ENCODE measurements at regions not wholly inside any gene's neighbourhood (a gene's known extent, or its start where the extent isn't known, plus 50 kb on each side); places are given as distances from the start of the nearest gene placed in this dataset.

- H3K4me3 ChIP-seq (replicated peaks in 1 of 3; ENCODE audit: insufficient read depth in 1 of 3, low read depth in 1 of 3, low read length in 3 of 3): no peak overlapping the region
- H3K9ac ChIP-seq (replicated peaks; ENCODE audit: extremely low read depth, insufficient read depth, low read length): no peak overlapping the region
- no peak for FAIRE-seq
- BruUV-seq (replicated peaks): no TSS peak
- ChIA-PET CTCF (interaction anchor here (1.0 to 2.7 kb wide), 5 partner anchors 9 to 49 kb away, joined by 3 to 24 read pairs (median 9); no protein-coding TSS in a partner anchor), POLR2A (interaction anchor here (1.0 kb wide), 1 partner anchor 22 kb away, joined by 3 read pairs; no protein-coding TSS in a partner anchor)
- H3K9me1 ChIP-seq (replicated peaks; ENCODE audit: control insufficient read depth, extremely low read depth, insufficient read depth, low read length): no peaks in the 10 kb centered on the region
- TF ChIP-seq JUN (IDR thresholded peaks at IDR 0.05; ENCODE audit: borderline replicate concordance, insufficient read depth, insufficient read length, low read depth) (peak; percentile 23), MAX (IDR thresholded peaks at IDR 0.05; ENCODE audit: insufficient read depth, insufficient read length) (no peak)
- intact Hi-C loops (cut with micrococcal nuclease) (loop anchor here (1.0 to 2.0 kb wide), 2 partner anchors 15 to 23 kb away; no protein-coding TSS in a partner anchor), dilution Hi-C loops (cut with MboI; ENCODE audit: extremely low pct_ligation_motif_present, low sequenced_read_pairs) (no loop called here)
- H3K36me3 ChIP-seq (ENCODE audit: control insufficient read depth in 2 of 2, extremely low read depth in 1 of 2, insufficient read depth in 2 of 2, low read length in 2 of 2): no peaks in the 10 kb centered on the region
- no peaks in the 10 kb centered on the region for H3K27me3 ChIP-seq (ENCODE audit: control insufficient read depth in 2 of 2, insufficient read depth in 2 of 2, low read length in 2 of 2)
- H3K4me2 ChIP-seq (ENCODE audit: insufficient read depth, low read length): no peak overlapping the region
- peaks cover 31% of the 10 kb centered on the region for H3K4me1 ChIP-seq (ENCODE audit: control insufficient read depth, extremely low read depth, insufficient read depth, low read length)
- no peaks in the 10 kb centered on the region for H3K9me3 ChIP-seq (replicated peaks; ENCODE audit: control insufficient read depth, insufficient read depth, low read length)
- H4K20me1 ChIP-seq (replicated peaks; ENCODE audit: control insufficient read depth, extremely low read depth, insufficient read depth, low read length): no peaks in the 10 kb centered on the region
- DNase-seq (ENCODE audit: low read depth, low spot score): peak; percentile 11
- H3K79me2 ChIP-seq (ENCODE audit: control insufficient read depth, insufficient read depth, low read length): no peaks in the 10 kb centered on the region
- H3K27ac ChIP-seq (ENCODE audit: insufficient read depth, low read depth, low read length): no peak overlapping the region
- no peak overlapping the region for H2AFZ ChIP-seq (ENCODE audit: low read depth, low read length)
Observed at GRCh38 chr20:1825507-1825906, 69.7 kb upstream of the SIRPA start.

DNA sequence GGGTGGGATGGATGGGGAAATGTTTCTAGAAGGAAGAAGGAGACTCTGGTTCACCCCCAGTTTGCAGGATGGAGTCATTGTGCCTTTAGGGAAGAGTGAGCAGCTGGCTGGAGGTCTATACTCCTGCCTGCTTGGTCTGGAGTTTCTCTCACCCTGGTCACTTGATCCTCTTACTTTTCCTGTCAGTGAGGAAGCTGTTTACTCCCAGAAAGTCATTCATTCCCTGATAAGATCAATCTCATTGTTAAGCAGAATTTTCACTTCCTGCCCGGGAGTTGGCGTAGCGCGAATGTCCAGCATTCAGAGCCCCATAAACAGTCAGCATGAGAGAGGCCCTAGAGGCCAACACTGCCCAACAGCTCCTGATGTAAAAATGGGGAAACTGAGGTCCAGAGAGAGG is 70.4 kb upstream of the SIRPA start:
- H2AFZ ChIP-seq (ENCODE audit: low read depth, low read length): no peak overlapping the region
- no peak overlapping the region for H3K4me3 ChIP-seq (replicated peaks in 1 of 3; ENCODE audit: insufficient read depth in 1 of 3, low read depth in 1 of 3, low read length in 3 of 3)
- peaks cover 32% of the 10 kb centered on the region for H3K4me1 ChIP-seq (ENCODE audit: control insufficient read depth, extremely low read depth, insufficient read depth, low read length)
- DNase-seq (ENCODE audit: low read depth, low spot score) (peak; percentile 87), FAIRE-seq (peak; percentile 97)
- peak overlapping the region; percentile 65 for H3K27ac ChIP-seq (ENCODE audit: insufficient read depth, low read depth, low read length)
- CTCF ChIA-PET: interaction anchor here (1.0 to 2.7 kb wide), 6 partner anchors 8 to 48 kb away, joined by 3 to 24 read pairs (median 6); no protein-coding TSS in a partner anchor
- no peaks in the 10 kb centered on the region for H3K9me3 ChIP-seq (replicated peaks; ENCODE audit: control insufficient read depth, insufficient read depth, low read length)
- H3K9ac ChIP-seq (replicated peaks; ENCODE audit: extremely low read depth, insufficient read depth, low read length): peak overlapping the region; percentile 27
- intact Hi-C loops (cut with micrococcal nuclease) (loop anchor here (1.0 to 2.0 kb wide), 3 partner anchors 9 to 23 kb away; no protein-coding TSS in a partner anchor), dilution Hi-C loops (cut with MboI; ENCODE audit: extremely low pct_ligation_motif_present, low sequenced_read_pairs) (no loop called here)
- TF ChIP-seq CTCF (IDR thresholded peaks at IDR 0.05; ENCODE audit: extremely low read depth in 1 of 2, insufficient read depth in 1 of 2, low read depth in 1 of 2, low read length in 2 of 2) (no peak), MAX (IDR thresholded peaks at IDR 0.05; ENCODE audit: insufficient read depth, insufficient read length) (no peak), GATA2 (IDR thresholded peaks at IDR 0.05; ENCODE audit: insufficient read depth, insufficient read length, low read depth, low read length) (peak; percentile 99), POLR2AphosphoS5 (IDR thresholded peaks at IDR 0.05; ENCODE audit: insufficient read depth, low read depth, low read length) (peak; percentile 60), EZH2 (IDR thresholded peaks at IDR 0.05; ENCODE audit: borderline replicate concordance, low read depth, low read length, severe bottlenecking) (no peak), MYC (IDR thresholded peaks at IDR 0.05; ENCODE audit: low read depth, low read length) (no peak), JUN (IDR thresholded peaks at IDR 0.05; ENCODE audit: borderline replicate concordance, insufficient read depth, insufficient read length, low read depth) (peak; percentile 50), FOS (IDR thresholded peaks at IDR 0.05; ENCODE audit: borderline replicate concordance, insufficient read depth, low read length) (peak; percentile 29)
- no peaks in the 10 kb centered on the region for H3K79me2 ChIP-seq (ENCODE audit: control insufficient read depth, insufficient read depth, low read length)
- POLR2A ChIA-PET: interaction anchor here (1.0 kb wide), 1 partner anchor 22 kb away, joined by 3 read pairs; no protein-coding TSS in a partner anchor
- no peaks in the 10 kb centered on the region for H3K27me3 ChIP-seq (ENCODE audit: control insufficient read depth in 2 of 2, insufficient read depth in 2 of 2, low read length in 2 of 2)
- no peaks in the 10 kb centered on the region for H3K9me1 ChIP-seq (replicated peaks; ENCODE audit: control insufficient read depth, extremely low read depth, insufficient read depth, low read length)
- H3K4me2 ChIP-seq (ENCODE audit: insufficient read depth, low read length): peak overlapping the region; percentile 48
- no TSS peak for BruUV-seq (replicated peaks)
- H4K20me1 ChIP-seq (replicated peaks; ENCODE audit: control insufficient read depth, extremely low read depth, insufficient read depth, low read length): no peaks in the 10 kb centered on the region
- no peaks in the 10 kb centered on the region for H3K36me3 ChIP-seq (ENCODE audit: control insufficient read depth in 2 of 2, extremely low read depth in 1 of 2, insufficient read depth in 2 of 2, low read length in 2 of 2)

Data from endothelial cell of umbilical vein (primary cell).